GM19099 (cell line): ENCODE measurements at regions not wholly inside any gene's neighbourhood (a gene's known extent, or its start where the extent isn't known, plus 50 kb on each side); places are given as distances from the start of the nearest gene placed in this dataset.

Experiments used
- POLR2A ChIP-seq: IDR thresholded peaks from 3 replicates; pipeline ENCODE4 v1.6.1; 2011; ENCODE audit warnings: low read depth; ENCODE audit not compliant: insufficient read length; ENCODE audit errors: extremely low read depth

- no peak for TF ChIP-seq POLR2A
Observed at GRCh38 chr1:199282751-199283305, 644.0 kb downstream of the PTPRC start.

- no peak for TF ChIP-seq POLR2A
Observed at GRCh38 chr1:199283794-199284193, 645.0 kb downstream of the PTPRC start.

GRCh38 chr1:199287206-199287605 is 648.4 kb downstream of the PTPRC start:
- no peak for TF ChIP-seq POLR2A

- TF ChIP-seq POLR2A = no peak
Observed at GRCh38 chr1:199287647-199288046, 648.8 kb downstream of the PTPRC start.

GRCh38 chr1:199290186-199290585 is 651.3 kb downstream of the PTPRC start:
- TF ChIP-seq POLR2A = no peak

- TF ChIP-seq POLR2A = no peak
Observed at GRCh38 chr1:199291022-199291740, 652.3 kb downstream of the PTPRC start.

- TF ChIP-seq POLR2A = no peak
Observed at GRCh38 chr1:199292896-199293295, 654.1 kb downstream of the PTPRC start.

- no peak for TF ChIP-seq POLR2A
Observed at GRCh38 chr1:199295107-199295506, 656.3 kb downstream of the PTPRC start.

- no peak for TF ChIP-seq POLR2A
Observed at GRCh38 chr1:199297174-199297573, 658.3 kb downstream of the PTPRC start.

GRCh38 chr1:199297887-199298286 is 659.0 kb downstream of the PTPRC start:
- no peak for TF ChIP-seq POLR2A

- TF ChIP-seq POLR2A = no peak
Observed at GRCh38 chr1:199298825-199299224, 660.0 kb downstream of the PTPRC start.

- no peak for TF ChIP-seq POLR2A
Observed at GRCh38 chr1:199301472-199302217, 662.8 kb downstream of the PTPRC start.

GRCh38 chr1:199302554-199302953 is 663.7 kb downstream of the PTPRC start:
- TF ChIP-seq POLR2A = no peak

- no peak for TF ChIP-seq POLR2A
Observed at GRCh38 chr1:199303035-199303434, 664.2 kb downstream of the PTPRC start.

- TF ChIP-seq POLR2A = no peak
Observed at GRCh38 chr1:199305053-199305452, 666.2 kb downstream of the PTPRC start.
